Renal cortical epithelial cell (primary cell): ENCODE measurements at regions not wholly inside any gene's neighbourhood (a gene's known extent, or its start where the extent isn't known, plus 50 kb on each side); places are given as distances from the start of the nearest gene placed in this dataset.

Source experiments
- DNase-seq: peaks from one replicate; pipeline ENCODE4 v3.0.0-alpha.2; 2011; ENCODE audit warnings: low read depth

DNA sequence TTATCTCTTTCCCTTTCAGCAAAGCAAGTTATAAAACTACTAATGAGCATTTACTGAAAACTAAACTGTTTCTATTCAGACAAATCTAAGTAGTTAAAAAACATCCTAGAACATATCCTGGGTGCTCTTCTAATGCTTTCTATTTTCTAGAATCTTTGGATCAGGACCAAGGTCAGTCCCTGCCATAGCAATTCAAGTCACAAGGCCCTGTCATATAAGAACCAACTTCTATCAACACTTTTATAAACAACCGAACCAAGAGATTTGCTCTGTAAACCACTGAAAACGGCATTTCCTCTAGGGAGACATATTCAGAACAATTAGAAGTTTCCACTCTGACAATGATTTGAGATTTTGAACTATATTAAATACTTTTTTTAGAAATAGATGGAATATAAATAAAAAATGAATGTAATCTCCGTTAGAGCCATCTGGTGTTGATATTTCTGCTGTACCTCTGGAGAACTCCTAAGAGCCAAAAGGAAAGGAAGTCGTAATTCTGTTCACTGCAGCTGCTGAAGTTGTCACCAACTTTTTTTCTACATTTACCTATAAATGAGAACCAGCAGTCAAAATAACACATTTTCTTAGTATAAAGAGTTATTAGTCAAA lies 51.4 kb upstream of the LGSN start:
- DNase-seq = no peak

DNA sequence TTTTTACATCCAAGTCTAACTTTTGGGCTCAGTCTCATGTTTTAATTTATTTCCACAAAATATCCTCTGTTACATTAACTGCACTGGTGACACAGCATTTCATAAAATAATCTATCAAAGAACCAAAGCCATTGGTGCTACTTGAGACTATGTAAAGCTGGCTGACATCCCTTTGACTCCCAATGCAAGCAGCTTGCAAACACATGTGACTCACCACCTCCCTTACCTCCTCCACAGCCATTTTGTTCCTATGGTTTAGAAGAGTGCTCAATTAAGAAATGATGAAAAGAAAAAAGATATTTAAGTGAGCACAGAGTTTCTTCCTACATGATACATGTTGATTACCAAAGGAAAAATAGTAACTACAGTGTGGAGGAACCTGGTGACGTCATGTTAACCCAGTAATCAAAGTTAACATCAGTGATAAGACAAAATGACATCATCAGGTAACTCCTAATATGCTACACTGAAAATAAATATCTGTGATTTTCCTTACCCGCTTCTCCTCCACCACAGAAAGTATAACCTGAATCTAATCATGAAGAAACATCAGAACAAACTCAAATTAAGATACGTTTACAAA lies 53.3 kb upstream of the LGSN start:
- DNase-seq = no peak

DNA sequence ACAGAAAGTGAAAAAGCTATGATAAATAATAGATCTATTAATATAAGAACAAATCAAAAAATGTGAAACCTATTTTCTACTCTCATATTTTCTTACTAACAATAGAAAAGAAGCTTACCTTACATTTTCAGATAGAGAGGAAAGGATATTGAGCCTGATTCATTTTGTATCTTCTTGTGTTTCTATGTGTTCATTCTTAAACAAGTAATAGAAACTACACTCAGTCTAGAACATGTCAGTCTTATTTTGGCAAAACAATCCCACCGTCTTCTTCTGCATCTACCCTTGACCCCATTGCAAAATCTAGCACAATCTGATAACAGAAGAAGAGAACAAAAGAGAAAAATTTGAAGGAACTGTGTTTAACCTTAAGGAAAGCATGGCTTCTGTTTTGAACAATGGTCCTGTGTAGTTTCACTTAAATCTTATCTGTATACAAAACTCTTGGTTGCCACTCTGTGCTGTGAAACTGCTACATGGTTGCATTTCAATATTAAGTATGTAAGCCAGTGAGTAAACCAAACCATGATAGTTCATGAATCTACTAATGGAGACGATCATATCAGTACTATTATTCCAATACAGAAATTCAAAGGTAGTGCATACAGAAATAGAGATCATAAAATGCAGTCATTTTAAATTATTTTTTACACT lies 69.5 kb upstream of the LGSN start:
- DNase-seq = no peak

DNA sequence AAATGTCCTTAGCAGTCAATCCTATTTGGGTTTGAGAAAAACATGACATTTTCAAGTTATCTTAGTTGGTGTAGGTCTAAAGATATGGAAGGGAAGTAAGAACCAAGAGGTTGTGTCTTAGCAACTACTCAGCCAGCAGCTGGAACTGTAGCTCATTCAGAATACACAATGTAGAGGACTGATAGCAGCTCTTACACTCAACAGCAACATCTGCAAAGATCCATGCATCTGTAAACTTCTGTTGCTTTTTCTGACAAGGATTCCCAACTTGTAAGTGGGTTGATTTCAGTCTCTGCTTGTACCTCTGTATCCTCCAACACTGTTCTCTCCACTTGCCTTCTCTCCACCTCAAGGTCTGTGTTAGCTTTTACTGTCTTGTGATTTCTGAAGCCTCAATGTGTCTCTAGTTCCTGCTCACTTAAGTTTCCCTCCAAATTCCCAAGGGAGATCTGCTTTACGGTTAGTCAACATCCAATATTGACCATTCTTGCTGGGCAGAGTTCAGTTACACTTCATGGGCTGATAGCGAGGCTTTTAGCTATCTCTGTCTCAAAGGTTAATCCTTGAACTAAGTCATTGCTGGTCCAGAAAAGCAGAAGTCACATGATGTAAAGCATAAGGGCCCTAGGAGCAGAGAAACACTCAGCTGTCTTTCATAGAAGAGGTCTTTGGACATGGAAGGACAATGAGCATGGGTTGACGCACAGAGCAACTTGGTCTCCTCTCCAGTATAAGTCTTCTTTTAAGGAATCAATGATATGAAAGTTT lies 71.6 kb upstream of the LGSN start:
- DNase-seq = no peak

DNA sequence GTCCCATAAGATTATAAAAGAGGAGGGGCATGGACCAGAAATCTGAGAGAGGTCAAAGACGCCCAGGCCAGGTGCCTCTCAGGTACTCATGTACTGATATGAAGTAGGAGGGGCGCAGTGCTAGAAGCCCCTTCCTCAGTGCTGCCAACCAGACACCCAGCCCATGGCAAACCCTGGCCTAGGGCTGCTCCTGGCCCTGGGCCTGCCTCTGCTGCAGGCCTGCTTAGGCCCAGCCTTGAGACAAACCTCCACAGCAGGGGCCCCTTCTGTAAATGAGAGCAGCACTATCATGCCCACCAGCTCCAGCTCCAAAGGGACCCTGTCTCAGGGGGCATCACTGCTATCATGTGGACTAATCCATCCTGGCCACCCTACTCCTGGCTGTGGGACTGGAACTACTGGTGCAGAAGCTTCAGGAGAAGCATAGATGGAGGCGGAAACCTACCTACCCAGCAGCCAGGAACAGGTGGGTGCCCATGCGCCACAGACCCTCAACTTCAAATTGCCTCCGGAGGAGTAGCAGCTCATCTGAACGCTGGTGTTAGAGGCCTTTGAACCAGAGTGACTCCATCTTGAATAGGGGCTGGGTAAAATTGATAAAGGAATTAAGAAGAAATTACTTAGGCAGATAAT lies 72.4 kb upstream of the LGSN start:
- no peak for DNase-seq

DNA sequence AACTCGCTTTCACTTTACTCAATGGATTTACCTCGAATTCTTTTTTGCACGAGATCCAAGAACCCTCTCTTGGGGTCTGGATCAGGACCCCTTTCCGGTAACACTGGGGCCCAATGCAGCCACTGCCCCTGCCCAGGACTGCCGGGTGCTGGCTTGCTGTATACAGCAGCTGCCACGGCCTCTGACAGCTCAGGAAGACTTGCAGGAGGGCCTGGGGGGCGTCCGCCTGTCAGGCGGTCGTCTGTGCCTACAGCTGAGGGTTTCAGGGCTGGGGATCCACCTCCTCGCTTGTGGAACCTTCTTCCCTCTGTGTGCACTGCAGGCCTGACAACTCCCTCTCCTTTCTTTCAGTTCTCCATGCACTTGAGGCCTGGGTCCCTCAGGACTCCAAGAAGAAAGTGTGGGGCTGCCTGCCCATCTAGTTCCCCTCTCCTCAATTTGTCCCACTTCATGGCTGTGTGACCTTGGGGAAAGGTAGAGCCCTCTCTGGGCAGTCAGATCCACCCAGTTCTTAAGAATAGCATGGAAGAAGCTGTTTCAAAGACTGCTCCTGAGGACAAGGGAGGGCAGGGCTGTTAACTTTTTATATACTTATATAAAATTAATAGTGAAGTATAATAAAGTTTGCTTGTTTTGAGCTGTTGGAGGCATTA lies 75.0 kb upstream of the LGSN start:
- DNase-seq = no peak

DNA sequence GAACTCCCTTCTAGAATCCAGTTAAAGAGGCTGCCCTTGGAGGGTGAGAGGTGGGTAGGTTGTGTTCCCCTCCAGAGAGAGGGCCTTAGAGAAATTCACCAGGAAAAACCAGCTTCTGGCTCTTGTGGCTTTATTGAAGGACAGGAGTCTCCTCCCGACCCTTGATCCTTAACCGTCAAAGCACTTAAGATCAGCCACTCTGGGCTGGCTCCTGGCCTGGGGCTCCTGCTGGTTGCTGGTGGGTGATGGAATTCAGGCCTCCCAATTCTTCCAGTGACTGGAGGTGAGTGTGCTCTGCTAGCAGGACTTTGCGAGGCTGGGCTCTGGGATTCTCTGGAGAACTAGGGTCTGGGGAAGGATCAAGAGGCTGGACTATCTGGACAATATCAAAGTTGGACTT lies 75.6 kb upstream of the LGSN start:
- no peak for DNase-seq

DNA sequence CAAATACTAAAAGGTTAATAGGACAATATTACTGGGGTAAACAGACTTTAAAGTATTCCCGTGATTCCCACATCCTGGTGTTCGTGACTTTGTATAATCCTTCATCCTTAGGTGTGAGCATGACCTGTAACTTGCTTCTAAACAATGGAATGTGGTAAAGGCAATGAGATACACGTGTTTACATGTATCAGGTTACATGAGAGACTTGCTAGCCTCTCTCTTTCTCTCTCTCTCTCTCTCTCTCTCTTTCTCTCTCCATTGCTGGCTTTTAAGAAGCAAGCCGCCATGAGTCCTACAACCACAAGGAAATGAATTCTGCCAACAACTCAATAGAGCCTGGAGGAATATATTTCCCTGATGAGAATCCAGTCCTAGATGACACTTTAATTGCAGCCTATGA lies 83.9 kb upstream of the LGSN start:
- DNase-seq = peak; percentile 32

DNA sequence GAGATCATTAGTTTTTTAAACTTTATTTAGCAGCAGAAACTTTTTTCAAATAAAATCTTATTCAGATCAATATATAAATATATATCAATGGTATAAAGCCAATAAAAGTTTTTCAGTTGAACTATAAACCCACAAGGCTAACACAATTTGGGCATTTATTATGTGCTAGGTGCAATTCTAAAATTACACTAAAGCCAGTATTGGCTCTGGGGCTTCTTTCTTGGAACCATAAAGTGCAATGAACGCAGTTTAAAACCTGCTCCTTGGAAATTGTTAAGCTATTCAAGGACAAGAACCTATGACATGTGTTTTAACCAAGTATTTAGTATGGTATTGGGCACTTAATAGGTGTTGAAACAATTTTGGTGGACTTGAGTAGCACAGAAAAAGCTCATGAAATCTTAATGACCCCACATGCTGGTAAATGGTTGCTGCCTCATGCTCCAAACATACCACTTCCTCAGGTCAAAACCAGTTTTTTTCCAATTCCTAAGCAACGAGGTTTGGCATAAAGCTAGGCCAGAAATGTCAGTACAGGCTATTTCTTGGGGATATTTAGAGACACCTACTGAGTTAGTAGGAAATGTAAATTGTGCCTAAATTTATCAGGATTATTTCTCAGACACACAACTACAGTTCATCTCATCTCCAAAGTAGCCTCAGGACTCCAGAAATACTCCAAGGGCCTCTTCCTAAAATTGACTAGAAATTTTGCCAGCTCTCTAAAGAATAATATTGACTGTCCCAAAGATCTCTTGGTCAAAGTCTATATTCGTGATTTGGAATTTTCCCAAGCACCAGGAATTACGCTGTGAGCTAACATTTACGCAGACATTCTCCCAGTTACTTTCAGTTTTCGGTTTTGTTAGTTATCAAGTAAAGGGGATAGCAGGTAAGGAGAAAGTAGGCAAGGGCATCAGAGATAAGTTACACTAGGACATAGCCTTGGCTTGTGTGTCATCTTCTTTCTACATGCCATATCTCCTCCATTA lies 90.9 kb upstream of the LGSN start:
- DNase-seq = peak; percentile 65

DNA sequence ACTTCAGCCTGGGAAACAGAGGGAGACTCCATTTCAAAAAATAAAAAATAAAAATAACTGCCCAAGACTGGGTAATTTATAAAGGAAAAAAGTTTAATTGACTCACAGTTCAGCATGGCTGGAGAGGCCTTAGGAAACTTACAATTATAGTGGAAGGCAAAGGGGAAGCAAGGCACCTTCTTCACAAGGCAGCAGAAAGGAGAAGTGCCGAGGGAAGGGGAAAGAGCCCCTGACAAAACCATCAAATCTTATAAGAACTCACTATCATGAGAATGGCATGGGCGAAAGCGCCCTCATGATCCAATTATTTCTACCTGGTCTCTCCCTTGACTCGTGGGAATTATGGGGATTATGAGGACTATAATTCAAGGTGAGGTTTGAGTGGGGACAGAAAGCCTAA lies 95.5 kb upstream of the LGSN start:
- no peak for DNase-seq

DNA sequence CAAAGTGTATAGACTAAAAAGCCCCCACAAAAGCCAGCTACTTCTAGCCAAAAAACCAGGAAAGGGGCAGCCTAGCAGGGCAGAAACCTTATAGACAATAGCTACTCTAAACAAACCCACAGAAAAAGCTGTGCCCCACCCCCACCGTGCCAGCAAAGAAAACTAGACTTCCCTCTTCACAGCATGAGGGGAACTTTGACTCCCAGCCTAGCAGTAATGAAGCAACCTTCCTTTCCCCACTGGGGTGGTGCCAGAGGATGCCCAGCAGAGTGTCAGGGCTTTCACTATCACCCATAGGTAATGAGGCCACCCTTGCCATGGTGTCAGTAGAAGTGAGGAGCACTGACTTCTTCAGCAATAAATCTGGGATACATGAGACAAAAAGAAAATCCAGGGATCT lies 99.0 kb upstream of the LGSN start:
- no peak for DNase-seq

DNA sequence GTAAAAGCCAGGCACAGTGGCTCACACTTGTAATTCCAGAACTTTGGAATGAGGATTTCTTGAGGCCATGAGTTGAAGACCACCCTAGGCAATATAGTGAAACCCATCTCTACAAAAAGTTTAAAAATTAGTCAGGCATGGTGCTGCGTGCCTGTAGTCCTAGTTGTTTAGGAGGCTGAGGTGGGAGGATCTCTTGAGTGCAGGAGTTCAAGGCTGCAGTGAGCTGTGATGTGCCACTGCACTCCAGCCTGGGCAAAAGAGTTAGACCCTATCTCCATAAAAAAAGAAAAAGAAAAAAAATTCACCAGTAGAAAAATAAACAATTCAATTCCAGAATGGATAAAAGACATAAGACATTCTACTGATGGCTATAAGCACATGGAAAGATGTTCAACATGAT lies 104.9 kb upstream of the LGSN start:
- no peak for DNase-seq

DNA sequence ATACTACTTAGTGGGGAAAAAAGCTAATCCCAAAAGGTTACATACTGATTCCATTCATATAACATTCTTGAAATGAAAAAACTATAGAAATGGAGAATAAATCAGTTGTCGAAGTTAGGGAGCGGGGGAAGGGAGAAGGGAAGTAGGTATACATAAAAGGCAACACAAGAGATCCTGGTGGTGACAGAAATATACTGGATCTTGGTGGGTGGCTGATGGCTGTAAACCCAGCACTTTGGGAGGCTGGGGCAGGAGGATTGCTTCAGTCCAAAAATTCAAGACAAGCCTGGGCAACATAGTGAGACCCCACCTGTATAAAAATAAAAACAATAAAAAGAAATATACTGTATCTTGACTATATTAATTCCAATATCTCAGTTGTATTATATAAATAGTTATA lies 105.7 kb upstream of the LGSN start:
- no peak for DNase-seq

DNA sequence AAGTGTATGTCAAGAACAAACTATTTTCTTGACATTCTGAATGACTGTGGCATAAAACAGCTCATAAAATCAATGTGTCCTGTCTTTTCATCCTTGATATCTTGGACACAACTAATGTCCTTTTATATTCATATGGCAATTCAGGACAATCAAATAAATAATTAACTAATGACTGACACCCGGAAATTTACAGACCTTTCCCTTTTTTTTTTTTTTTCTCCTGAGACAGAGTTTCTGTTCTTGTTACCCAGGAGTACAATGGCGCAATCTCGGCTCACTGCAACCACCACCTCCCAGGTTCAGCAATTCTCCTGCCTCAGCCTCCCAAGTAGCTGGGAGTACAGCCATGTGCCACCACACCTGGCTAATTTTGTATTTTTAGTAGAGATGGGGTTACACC lies 107.1 kb upstream of the LGSN start:
- peak; percentile 45 for DNase-seq

DNA sequence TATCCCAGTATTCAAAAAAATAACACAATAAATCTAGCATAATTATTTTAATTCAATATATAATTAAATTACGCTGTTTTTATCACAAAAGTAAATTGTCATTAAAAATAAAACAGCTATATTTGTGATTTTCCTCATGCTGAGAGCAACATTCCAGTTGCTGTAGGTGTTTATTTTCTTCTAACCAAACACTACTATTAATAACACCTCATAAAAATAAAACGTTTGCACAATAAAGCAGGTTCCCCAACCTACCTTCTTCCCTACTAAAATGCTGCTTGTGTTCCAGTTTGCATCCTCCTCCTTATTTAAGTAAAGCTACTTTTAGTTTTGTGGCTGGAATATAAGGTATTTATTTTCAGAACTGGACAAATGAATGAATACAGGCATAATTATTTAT lies 108.2 kb upstream of the LGSN start:
- no peak for DNase-seq

DNA sequence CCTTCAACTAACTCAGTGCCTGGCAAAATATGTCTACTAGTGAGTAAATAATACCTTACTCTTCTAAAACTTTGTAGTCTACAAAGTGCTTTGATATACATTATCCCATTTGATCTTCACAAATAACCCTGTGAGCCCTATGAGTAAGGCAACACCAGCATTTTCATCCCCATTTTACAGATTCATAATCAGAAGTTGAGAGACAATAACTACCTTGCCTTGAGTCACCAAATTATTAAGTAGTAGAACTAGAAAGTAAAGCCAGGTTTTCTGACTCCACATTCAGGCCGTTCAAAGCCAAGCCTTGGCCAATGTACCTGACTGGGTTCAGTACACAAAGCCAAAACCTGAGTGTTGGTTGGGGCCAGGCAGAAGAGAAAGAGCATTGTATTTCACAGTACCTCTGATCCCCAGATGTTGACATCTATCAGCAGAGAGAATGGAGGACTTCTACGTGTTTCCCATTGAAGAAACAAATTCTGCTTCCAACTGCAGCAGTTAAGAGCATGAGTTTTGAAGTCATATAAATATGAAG lies 111.3 kb upstream of the LGSN start:
- no peak for DNase-seq

DNA sequence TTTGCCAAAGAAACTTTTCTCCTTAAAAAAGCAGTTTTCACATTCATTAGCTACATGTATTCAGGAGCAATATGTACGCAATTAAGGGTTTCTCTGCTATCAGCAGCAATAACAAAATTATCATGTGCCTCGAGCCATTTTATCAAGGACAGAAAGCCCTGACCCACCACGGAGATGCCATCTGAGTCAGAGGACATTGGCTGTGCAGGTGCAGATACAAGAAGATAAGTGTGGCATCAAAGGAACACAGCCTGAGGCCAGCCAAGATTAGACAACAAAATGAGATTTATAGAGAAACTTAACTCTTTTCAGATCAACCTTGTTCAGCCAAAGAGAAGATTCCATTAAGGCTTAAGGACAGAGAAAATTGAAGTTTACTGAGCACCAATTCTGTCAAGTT lies 115.2 kb upstream of the LGSN start:
- no peak for DNase-seq

DNA sequence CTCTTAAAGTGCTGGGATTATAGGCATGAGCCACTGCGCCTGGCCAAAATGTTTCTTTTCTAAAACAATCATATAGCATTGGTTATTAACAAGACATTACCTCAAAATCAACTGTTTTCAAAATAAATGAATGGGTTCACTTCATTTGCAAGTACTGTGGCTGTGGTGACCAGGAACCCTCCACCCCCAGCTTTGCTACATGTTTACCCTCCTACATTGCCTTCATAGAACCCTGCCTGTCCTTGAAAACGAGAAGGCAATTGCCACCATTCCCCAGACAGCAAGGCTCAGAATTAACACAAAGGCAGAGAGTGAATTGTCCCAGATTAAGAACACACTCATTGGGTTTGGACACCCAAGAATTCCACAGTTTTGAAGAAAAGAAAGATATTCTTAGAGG lies 116.6 kb upstream of the LGSN start:
- DNase-seq = no peak

DNA sequence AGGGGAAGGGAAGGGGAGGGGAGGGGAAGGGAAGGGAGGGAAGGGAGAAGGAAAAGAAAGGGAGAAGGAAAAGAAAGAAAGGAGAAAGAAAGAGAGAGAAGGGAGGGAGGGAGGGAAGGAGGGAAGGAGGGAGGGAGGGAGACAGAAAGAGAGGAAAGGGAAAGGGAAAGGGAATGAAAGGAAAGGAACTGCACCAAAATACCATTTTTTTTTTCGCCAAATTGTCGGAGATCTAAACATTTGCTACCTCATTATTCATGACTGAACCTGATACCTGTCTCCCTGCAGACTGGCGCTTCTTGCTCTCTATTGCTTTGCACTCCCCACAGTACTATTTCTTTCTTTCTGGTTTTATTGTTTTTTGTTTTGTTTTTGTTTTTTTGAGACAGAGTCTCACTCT lies 117.3 kb upstream of the LGSN start:
- DNase-seq = no peak

DNA sequence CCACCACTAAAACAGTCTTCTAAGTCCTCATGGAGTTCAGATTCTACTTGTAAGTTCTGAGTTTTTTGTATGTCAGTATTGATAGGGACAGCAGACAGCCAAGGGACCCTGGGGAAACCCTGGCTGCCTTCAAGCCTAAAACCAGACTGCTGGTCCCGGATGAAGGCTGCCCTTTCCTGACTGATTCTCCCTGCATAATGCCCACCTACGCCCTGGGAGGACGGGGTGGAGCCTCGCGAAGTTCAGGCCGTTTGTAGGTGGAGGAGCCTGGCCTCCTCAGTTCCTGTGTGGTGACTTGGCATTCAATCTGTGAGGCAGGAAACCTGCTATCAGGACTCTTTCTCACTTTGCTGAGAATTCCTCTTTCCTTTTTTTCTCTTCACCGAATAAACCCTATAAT lies 120.3 kb upstream of the LGSN start:
- no peak for DNase-seq

DNA sequence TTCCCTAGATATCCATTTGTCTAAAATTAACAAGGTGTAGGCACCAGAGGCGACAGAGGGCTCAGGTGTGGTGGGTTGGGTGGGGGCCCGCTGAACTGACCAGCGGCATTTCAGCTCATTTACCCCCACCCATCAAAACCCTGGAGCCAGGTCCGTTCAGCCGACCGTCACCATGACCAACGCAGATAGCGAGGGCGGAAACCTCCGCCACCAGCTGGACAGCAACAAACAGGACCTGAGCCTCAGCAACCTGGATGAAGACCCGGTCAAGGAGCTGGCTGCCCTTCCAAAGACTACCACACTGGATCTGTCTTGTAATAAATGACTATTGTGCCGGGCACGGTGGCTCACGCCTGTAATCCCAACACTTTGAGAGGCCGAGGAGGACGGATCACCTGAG lies 120.8 kb upstream of the LGSN start:
- no peak for DNase-seq
